K562 (cell line): ENCODE measurements at regions not wholly inside any gene's neighbourhood (a gene's known extent, or its start where the extent isn't known, plus 50 kb on each side); places are given as distances from the start of the nearest gene placed in this dataset.
"Not testable (repeated sequence)": the region's sequence is repeated elsewhere in the genome, so short reads cannot be mapped to it uniquely, and the experiment has no call there.

Experiments used
- CTCF ChIP-seq, 3 experiments: IDR thresholded peaks in 2 of 3; conservative IDR thresholded peaks in 1 of 3; 2 replicates each; pipeline ENCODE4 v1.5.1; 2011 to 2012; ENCODE audit warnings: low read length in 3 of 3, mild to moderate bottlenecking in 3 of 3, control low read depth in 2 of 3, improper control_type of control experiment in 1 of 3, inconsistent platforms in 1 of 3, low read depth in 1 of 3, mixed read lengths in 1 of 3, moderate library complexity in 1 of 3; ENCODE audit not compliant: insufficient read depth in 2 of 3
- EZH2 ChIP-seq: IDR thresholded peaks from 2 replicates; pipeline ENCODE4 v1.6.1; 2012; ENCODE audit warnings: low read depth, mild to moderate bottlenecking, inconsistent platforms, low read length, borderline replicate concordance
- HMG20A ChIP-seq: fragments of 450-650 bp; formaldehyde crosslinking; conservative IDR thresholded peaks from 2 replicates; pipeline ENCODE4 v1.4.0; 2020; ENCODE audit warnings: mild to moderate bottlenecking, mixed read lengths
- JUN ChIP-seq, 2 experiments: sonication (generic) in 1 of 2; formaldehyde crosslinking in 1 of 2; IDR thresholded peaks; 2 replicates each; pipeline versions ENCODE4 v1.6.1 to v1.8.0; 2012 to 2022; ENCODE audit warnings: borderline replicate concordance in 2 of 2, mild to moderate bottlenecking in 2 of 2, improper control_type of control experiment in 1 of 2, low read depth in 1 of 2, low read length in 1 of 2, missing genetic modification reagents in 1 of 2
- KLF1 ChIP-seq: fragments of 450-650 bp; IDR thresholded peaks from 2 replicates; pipeline ENCODE4 v1.6.1; 2016; ENCODE audit warnings: missing genetic modification characterization, missing compliant biosample characterization
- PHF21A ChIP-seq: fragments of 450-650 bp; IDR thresholded peaks from 2 replicates; pipeline ENCODE4 v1.6.1; 2017; ENCODE audit warnings: low read depth, borderline replicate concordance
- PHF8 ChIP-seq: fragments of 200-600 bp; sonication (generic); IDR thresholded peaks from 2 replicates; pipeline ENCODE4 v1.6.1; 2012; ENCODE audit warnings: mixed run types, mild to moderate bottlenecking, inconsistent platforms, low read length, moderate library complexity, borderline replicate concordance
- SMAD4 ChIP-seq: fragments of 250-450 bp; sonication (Bioruptor Pico); conservative IDR thresholded peaks from 2 replicates; pipeline ENCODE4 v1.8.0; 2021; ENCODE audit warnings: inconsistent platforms, mild to moderate bottlenecking, moderate library complexity
- ZNF644 ChIP-seq: fragments of 200-800 bp; sonication (Bioruptor generic); IDR thresholded peaks from 2 replicates; pipeline ENCODE4 v1.6.1; 2016; ENCODE audit warnings: low read depth, missing genetic modification characterization, missing compliant biosample characterization

- TF ChIP-seq ZNF644 (tag); PHF21A; CTCF (IDR thresholded peaks at IDR 0.05 in 2 of 3, conservative IDR thresholded peaks at IDR 0.05 in 1 of 3; ENCODE audit: insufficient read depth in 2 of 3, low read depth in 1 of 3, low read length in 3 of 3); PHF8; EZH2; JUN (IDR thresholded peaks at IDR 0.05; ENCODE audit: borderline replicate concordance, low read depth, low read length); JUN (CRISPR knock-in tag; IDR thresholded peaks at IDR 0.05; ENCODE audit: borderline replicate concordance); KLF1; SMAD4 (CRISPR knock-in tag); HMG20A: not testable (repeated sequence)
Measured at GRCh38 chr7:29696402-29696801, 109.9 kb upstream of the WIPF3 start.
